ENCODE measurements at regions not wholly inside any gene's neighbourhood (a gene's known extent, or its start where the extent isn't known, plus 50 kb on each side); places are given as distances from the start of the nearest gene placed in this dataset.

- Histone ChIP-seq H3K9ac (ENCODE audit: low read length) (no peak overlapping the region), H4K20me1 (ENCODE audit: insufficient read depth, low read length) (no peaks in the 10 kb centered on the region), H3K27ac (ENCODE audit: low read depth, low read length, poor library complexity, severe bottlenecking) (no peak overlapping the region), H3K4me3 (ENCODE audit: low read depth, low read length, poor library complexity, severe bottlenecking) (no peak overlapping the region), H3F3A (ENCODE audit: insufficient read depth, low read length) (no peaks in the 10 kb centered on the region), H2AFZ (ENCODE audit: low read length) (no peak overlapping the region), H3K9me3 (ENCODE audit: low read length) (no peaks in the 10 kb centered on the region), H3K36me3 (ENCODE audit: insufficient read depth, low read length) (no peaks in the 10 kb centered on the region), H3K27me3 (ENCODE audit: insufficient read depth, low read length) (no peaks in the 10 kb centered on the region), H3K9me2 (ENCODE audit: low read depth, low read length) (no peaks in the 10 kb centered on the region), H3K4me2 (ENCODE audit: low read length) (no peak overlapping the region), H3K4me1 (ENCODE audit: insufficient read depth, low read length, severe bottlenecking) (no peaks in the 10 kb centered on the region), H3K79me2 (ENCODE audit: insufficient read depth, low read length) (no peaks in the 10 kb centered on the region)
- TF ChIP-seq CTCF (IDR thresholded peaks at IDR 0.05; ENCODE audit: low read length): no peak
- TF ChIP-seq EZH2 (IDR thresholded peaks at IDR 0.05; ENCODE audit: borderline replicate concordance, low read length): no peak
Observed at GRCh38 chr6:4712291-4712690, 63.9 kb upstream of the CDYL start.

DNA sequence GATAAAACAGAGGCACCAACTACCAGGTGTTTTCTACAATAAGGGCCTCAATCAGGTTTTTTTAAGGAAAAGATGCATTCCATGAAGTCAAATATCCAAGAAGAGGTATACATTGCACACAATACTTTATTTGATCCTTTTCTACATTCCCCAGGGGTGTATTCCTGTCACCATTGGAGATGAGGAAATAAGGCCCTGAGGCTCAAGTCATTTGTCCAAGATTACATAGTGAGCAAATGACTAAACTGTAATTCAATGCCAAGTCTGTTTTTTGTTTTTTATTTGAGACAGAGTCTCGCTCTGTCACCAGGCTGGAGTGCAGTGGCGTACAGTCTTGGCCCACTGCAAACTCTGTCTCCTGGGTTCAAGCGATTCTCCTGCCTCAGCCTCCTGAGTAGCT, 69.2 kb upstream of the CDYL start:
- Histone ChIP-seq H3K9me3 (ENCODE audit: low read length) (no peaks in the 10 kb centered on the region), H3K9me2 (ENCODE audit: low read depth, low read length) (no peaks in the 10 kb centered on the region), H3K27ac (ENCODE audit: low read depth, low read length, poor library complexity, severe bottlenecking) (no peak overlapping the region), H3K36me3 (ENCODE audit: insufficient read depth, low read length) (no peaks in the 10 kb centered on the region), H3K27me3 (ENCODE audit: insufficient read depth, low read length) (no peaks in the 10 kb centered on the region), H3F3A (ENCODE audit: insufficient read depth, low read length) (no peaks in the 10 kb centered on the region), H4K20me1 (ENCODE audit: insufficient read depth, low read length) (no peaks in the 10 kb centered on the region), H2AFZ (ENCODE audit: low read length) (no peak overlapping the region), H3K4me3 (ENCODE audit: low read depth, low read length, poor library complexity, severe bottlenecking) (no peak overlapping the region), H3K79me2 (ENCODE audit: insufficient read depth, low read length) (no peaks in the 10 kb centered on the region), H3K4me2 (ENCODE audit: low read length) (no peak overlapping the region), H3K4me1 (ENCODE audit: insufficient read depth, low read length, severe bottlenecking) (no peaks in the 10 kb centered on the region), H3K9ac (ENCODE audit: low read length) (no peak overlapping the region)
- TF ChIP-seq EZH2 (IDR thresholded peaks at IDR 0.05; ENCODE audit: borderline replicate concordance, low read length) (no peak), CTCF (IDR thresholded peaks at IDR 0.05; ENCODE audit: low read length) (no peak)

DNA sequence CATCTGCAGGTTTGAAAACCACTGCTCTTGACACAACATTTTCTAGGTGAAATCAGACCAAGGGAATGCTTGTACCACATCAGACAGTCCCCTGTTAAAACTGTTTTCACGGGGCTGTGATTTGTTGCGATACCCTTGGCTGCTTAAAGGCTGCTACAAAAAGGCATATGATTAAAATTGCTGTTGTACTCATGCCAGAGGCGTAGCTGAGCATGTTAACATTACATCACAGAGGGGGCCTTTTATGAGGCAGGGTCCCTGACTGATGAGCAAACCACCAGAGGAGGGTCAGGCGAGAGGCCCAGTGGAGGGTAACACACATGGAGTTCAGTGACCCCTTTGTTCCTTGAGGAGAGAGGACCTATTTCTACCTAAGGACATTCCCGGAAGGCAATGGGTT, 70.4 kb upstream of the CDYL start:
- H3K79me2 ChIP-seq (ENCODE audit: insufficient read depth, low read length): no peaks in the 10 kb centered on the region
- H3K4me2 ChIP-seq (ENCODE audit: low read length): no peak overlapping the region
- no peaks in the 10 kb centered on the region for H3K27me3 ChIP-seq (ENCODE audit: insufficient read depth, low read length)
- H3K9ac ChIP-seq (ENCODE audit: low read length): no peak overlapping the region
- H3K36me3 ChIP-seq (ENCODE audit: insufficient read depth, low read length): no peaks in the 10 kb centered on the region
- no peaks in the 10 kb centered on the region for H3K4me1 ChIP-seq (ENCODE audit: insufficient read depth, low read length, severe bottlenecking)
- no peaks in the 10 kb centered on the region for H3F3A ChIP-seq (ENCODE audit: insufficient read depth, low read length)
- no peak for TF ChIP-seq EZH2 (IDR thresholded peaks at IDR 0.05; ENCODE audit: borderline replicate concordance, low read length)
- no peak for TF ChIP-seq CTCF (IDR thresholded peaks at IDR 0.05; ENCODE audit: low read length)
- no peaks in the 10 kb centered on the region for H3K9me3 ChIP-seq (ENCODE audit: low read length)
- H3K27ac ChIP-seq (ENCODE audit: low read depth, low read length, poor library complexity, severe bottlenecking): no peak overlapping the region
- H3K4me3 ChIP-seq (ENCODE audit: low read depth, low read length, poor library complexity, severe bottlenecking): no peak overlapping the region
- no peaks in the 10 kb centered on the region for H3K9me2 ChIP-seq (ENCODE audit: low read depth, low read length)
- H4K20me1 ChIP-seq (ENCODE audit: insufficient read depth, low read length): no peaks in the 10 kb centered on the region
- no peak overlapping the region for H2AFZ ChIP-seq (ENCODE audit: low read length)

All from OCI-LY1 (cell line).